ENCODE measurements at regions not wholly inside any gene's neighbourhood (a gene's known extent, or its start where the extent isn't known, plus 50 kb on each side); places are given as distances from the start of the nearest gene placed in this dataset.

DNA sequence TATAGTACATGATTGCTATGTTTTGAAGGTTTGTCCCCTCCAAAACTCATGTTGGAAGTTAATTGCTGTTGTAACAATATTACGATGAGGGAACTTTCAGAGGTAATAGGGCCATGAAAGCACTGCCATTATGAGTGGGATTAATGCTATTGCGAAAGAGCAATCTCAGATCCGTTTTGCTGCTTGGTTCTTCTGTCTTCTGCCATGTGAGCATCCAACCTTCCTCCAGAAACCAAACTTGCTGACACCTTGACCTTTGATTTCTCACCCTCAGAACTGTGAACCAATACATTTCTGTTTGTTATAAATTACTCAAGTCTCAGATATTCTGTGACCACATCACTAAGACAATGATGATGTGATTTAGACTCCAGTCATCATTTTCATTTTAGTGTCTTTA is 2590.9 kb downstream of the PCDH9 start:
- Histone ChIP-seq H3K4me1 (ENCODE audit: insufficient read depth) (no peaks in the 10 kb centered on the region), H3K4me3 (no peak overlapping the region), H3K36me3 (no peaks in the 10 kb centered on the region), H3K27ac (no peak overlapping the region), H3K27me3 (no peaks in the 10 kb centered on the region), H3K9me3 (no peaks in the 10 kb centered on the region)
- no peak for DNase-seq
- WGBS, 3 donors, result 86 to 96% (median 90%) methylated on average over 3 of the region's 3 CpGs
- intact Hi-C loops (cut with DNase I), result no loop called here
- TF ChIP-seq EP300 (IDR thresholded peaks at IDR 0.05), result no peak
- TF ChIP-seq, protein P1, sequence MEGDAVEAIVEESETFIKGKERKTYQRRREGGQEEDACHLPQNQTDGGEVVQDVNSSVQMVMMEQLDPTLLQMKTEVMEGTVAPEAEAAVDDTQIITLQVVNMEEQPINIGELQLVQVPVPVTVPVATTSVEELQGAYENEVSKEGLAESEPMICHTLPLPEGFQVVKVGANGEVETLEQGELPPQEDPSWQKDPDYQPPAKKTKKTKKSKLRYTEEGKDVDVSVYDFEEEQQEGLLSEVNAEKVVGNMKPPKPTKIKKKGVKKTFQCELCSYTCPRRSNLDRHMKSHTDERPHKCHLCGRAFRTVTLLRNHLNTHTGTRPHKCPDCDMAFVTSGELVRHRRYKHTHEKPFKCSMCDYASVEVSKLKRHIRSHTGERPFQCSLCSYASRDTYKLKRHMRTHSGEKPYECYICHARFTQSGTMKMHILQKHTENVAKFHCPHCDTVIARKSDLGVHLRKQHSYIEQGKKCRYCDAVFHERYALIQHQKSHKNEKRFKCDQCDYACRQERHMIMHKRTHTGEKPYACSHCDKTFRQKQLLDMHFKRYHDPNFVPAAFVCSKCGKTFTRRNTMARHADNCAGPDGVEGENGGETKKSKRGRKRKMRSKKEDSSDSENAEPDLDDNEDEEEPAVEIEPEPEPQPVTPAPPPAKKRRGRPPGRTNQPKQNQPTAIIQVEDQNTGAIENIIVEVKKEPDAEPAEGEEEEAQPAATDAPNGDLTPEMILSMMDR (IDR thresholded peaks at IDR 0.05), result no peak
- no peak for TF ChIP-seq POLR2A (IDR thresholded peaks at IDR 0.05)

DNA sequence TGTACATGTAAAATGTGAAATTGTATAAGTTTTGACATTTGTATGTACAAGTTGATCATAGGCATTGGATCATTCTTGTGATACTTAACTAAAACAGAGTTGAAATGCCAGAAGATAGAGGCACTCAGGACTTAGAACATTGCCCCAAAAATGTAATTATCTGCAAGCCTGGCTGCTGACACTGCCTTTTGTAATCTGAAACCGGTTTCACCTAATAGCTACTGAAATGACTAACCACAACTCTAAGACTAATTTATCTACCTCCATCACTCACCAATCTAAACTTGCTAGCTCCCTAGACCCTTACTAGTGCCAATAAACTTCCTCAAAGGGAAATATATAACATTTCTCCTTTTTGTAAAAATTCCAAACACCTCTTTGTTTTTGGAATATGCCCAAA is 2596.2 kb downstream of the PCDH9 start:
- no peak for TF ChIP-seq EP300 (IDR thresholded peaks at IDR 0.05)
- no peak for TF ChIP-seq POLR2A (IDR thresholded peaks at IDR 0.05)
- TF ChIP-seq, protein P1 (IDR thresholded peaks at IDR 0.05), result no peak
- Histone ChIP-seq H3K36me3 (no peaks in the 10 kb centered on the region), H3K9me3 (no peaks in the 10 kb centered on the region), H3K4me1 (ENCODE audit: insufficient read depth) (no peaks in the 10 kb centered on the region), H3K27me3 (no peaks in the 10 kb centered on the region), H3K27ac (no peak overlapping the region), H3K4me3 (no peak overlapping the region)
- intact Hi-C loops (cut with DNase I), result no loop called here
- no peak for DNase-seq
- WGBS, 3 donors, result 45 to 64% (median 53%) methylated on average over 1 of the region's 1 CpG

DNA sequence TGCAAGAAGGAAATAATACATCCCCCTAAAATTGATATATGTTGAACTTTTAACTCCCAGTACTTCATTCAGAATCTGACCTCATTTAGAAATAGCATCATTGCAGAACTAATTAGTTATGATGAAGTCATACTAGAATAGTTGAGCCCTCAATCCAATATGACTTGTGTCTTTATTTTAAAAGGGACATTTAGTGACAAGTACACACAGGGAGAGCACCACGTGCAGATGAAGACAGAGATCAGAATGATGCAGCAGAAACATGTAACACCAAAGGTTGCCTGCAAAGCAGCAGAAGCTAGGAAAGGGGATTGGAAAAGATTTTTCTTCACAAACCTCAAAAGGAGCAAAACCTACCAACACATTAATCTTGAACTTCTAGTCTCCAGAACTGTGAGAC is 2602.5 kb downstream of the PCDH9 start:
- Histone ChIP-seq H3K27me3 (no peaks in the 10 kb centered on the region), H3K36me3 (no peaks in the 10 kb centered on the region), H3K4me1 (ENCODE audit: insufficient read depth) (no peaks in the 10 kb centered on the region), H3K27ac (no peak overlapping the region), H3K4me3 (no peak overlapping the region), H3K9me3 (no peaks in the 10 kb centered on the region)
- no peak for DNase-seq
- intact Hi-C loops (cut with DNase I), result no loop called here
- TF ChIP-seq EP300 (IDR thresholded peaks at IDR 0.05) (no peak), POLR2A (IDR thresholded peaks at IDR 0.05) (no peak)
- TF ChIP-seq, protein P1 (IDR thresholded peaks at IDR 0.05), result no peak
- WGBS, 3 donors, result 27 to 48% (median 43%) methylated on average over 1 of the region's 1 CpG

DNA sequence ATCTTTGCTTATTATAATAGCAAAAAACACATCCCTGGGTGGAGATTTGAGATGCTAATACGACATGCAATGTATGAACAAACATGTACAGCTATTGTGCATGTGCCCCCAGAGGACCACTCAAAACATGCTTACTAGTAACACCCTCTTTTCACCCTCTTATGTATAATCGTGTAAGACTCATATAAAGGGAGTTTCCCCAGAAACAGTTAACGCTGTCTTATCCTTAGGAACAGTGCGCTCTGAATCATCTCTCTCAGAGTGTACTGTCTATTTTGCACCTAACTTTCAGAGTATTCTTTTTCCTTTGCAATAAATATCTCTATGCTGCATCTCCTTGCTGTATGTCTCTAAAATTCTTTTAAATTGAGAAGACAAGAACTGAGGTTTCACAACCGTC is 2604.0 kb downstream of the PCDH9 start:
- Histone ChIP-seq H3K27ac (no peak overlapping the region), H3K36me3 (no peaks in the 10 kb centered on the region), H3K9me3 (no peaks in the 10 kb centered on the region), H3K4me1 (ENCODE audit: insufficient read depth) (no peaks in the 10 kb centered on the region), H3K27me3 (no peaks in the 10 kb centered on the region), H3K4me3 (no peak overlapping the region)
- WGBS, 3 donors, result 84 to 89% (median 87%) methylated on average over 5 of the region's 5 CpGs
- intact Hi-C loops (cut with DNase I), result no loop called here
- DNase-seq, result no peak
- no peak for TF ChIP-seq EP300 (IDR thresholded peaks at IDR 0.05)
- TF ChIP-seq, protein P1 (IDR thresholded peaks at IDR 0.05), result no peak

DNA sequence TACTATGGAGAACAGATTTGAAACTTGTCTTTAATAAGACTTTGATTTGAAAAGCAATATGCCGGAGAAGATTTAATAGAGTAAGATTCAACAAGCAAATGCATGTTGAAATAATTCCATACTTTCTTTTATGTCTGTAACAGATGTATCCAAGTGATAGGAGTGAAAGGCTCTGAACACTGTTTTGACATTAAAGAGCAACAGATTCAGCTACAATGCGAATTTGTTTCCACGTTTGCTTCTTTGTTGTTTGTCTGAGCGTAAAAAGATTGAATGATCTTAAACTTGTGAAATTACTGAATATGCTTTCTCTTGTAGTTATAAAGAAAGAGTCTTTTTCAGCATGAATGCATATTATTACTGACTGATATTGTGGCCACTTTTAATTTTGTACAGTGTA is 2612.9 kb downstream of the PCDH9 start:
- DNase-seq, result no peak
- Histone ChIP-seq H3K4me3 (no peak overlapping the region), H3K9me3 (no peaks in the 10 kb centered on the region), H3K4me1 (ENCODE audit: insufficient read depth) (no peaks in the 10 kb centered on the region), H3K27ac (no peak overlapping the region), H3K27me3 (no peaks in the 10 kb centered on the region), H3K36me3 (no peaks in the 10 kb centered on the region)
- 80 to 90% (median 88%) methylated on average over 4 of the region's 4 CpGs for WGBS, 3 donors
- intact Hi-C loops (cut with DNase I), result no loop called here
- no peak for TF ChIP-seq EP300 (IDR thresholded peaks at IDR 0.05)
- TF ChIP-seq, protein P1 (IDR thresholded peaks at IDR 0.05), result no peak
- no peak for TF ChIP-seq POLR2A (IDR thresholded peaks at IDR 0.05)

Measured in ovary (tissue), 7 donors.